Left lung (tissue), 4 donors: ENCODE measurements at regions not wholly inside any gene's neighbourhood (a gene's known extent, or its start where the extent isn't known, plus 50 kb on each side); places are given as distances from the start of the nearest gene placed in this dataset.

Source experiments
- ATAC-seq: fragments of 200-7000 bp; cut with Tn5 transposase; one replicate; pipeline ENCODE4 v1.9.1; 2020; ENCODE audit warnings: moderate library complexity
- DNase-seq, 4 donors: peaks; one replicate each; pipeline ENCODE4 v3.0.0-alpha.2; 2013 to 2020
- H3K27ac ChIP-seq, 2 donors: fragments of 200-600 bp; sonication (generic) in 1 of 2; one replicate each; pipeline versions ENCODE4 v1.5.0 to v1.8.0; 2020 to 2021
- H3K27me3 ChIP-seq, 2 donors: fragments of 200-600 bp; sonication (generic) in 1 of 2; one replicate each; pipeline versions ENCODE4 v1.5.0 to v1.8.0; 2020 to 2021
- H3K36me3 ChIP-seq, 2 donors: fragments of 200-600 bp; sonication (generic) in 1 of 2; one replicate each; pipeline versions ENCODE4 v1.5.0 to v1.8.0; 2020 to 2021
- H3K4me1 ChIP-seq, 2 donors: fragments of 200-600 bp; one replicate each; pipeline ENCODE4 v1.8.0; 2021
- H3K4me3 ChIP-seq, 2 donors: fragments of 200-600 bp; sonication (generic) in 1 of 2; one replicate each; pipeline versions ENCODE4 v1.5.0 to v1.8.0; 2020 to 2021; ENCODE audit warnings: mild to moderate bottlenecking in 1 of 2
- H3K9me3 ChIP-seq, 2 donors: fragments of 200-600 bp; sonication (generic) in 1 of 2; one replicate each; pipeline versions ENCODE4 v1.5.0 to v1.8.0; 2020 to 2021
- CTCF ChIP-seq, 2 donors: fragments of 200-600 bp; sonication (generic) in 1 of 2; IDR thresholded peaks; one replicate each; pipeline versions ENCODE4 v1.5.0 to v1.8.0; 2021; ENCODE audit warnings: antibody characterized with exemption in 2 of 2
- intact Hi-C, 2 donors: fragments of 100-400 bp; cut with DNase I; formaldehyde crosslinking; loops; one replicate each; pipeline versions ENCODE4 v1.11.2 to v1.14.2; 2022
- donor health status: DM: no; HTN: yes; CAD: no.
- donor health status: DM: no; HTN: no; CAD: no.

- no peak for DNase-seq
- ATAC-seq: no peak
- no peak overlapping the region for H3K27ac ChIP-seq
- H3K9me3 ChIP-seq: peaks cover 0 to 14% of the 10 kb centered on the region in 2 donors
- no peak overlapping the region for H3K4me3 ChIP-seq
- no peaks in the 10 kb centered on the region for H3K4me1 ChIP-seq
- H3K27me3 ChIP-seq: no peaks in the 10 kb centered on the region
- no peak for TF ChIP-seq CTCF (IDR thresholded peaks at IDR 0.05)
- intact Hi-C loops: no loop called here
- no peaks in the 10 kb centered on the region for H3K36me3 ChIP-seq
Measured at GRCh38 chr5:57818397-57818796, 335.8 kb upstream of the ACTBL2 start.

GRCh38 chr5:57817924-57818323 lies 335.3 kb upstream of the ACTBL2 start:
- DNase-seq: no peak
- peaks cover 0 to 14% of the 10 kb centered on the region in 2 donors for H3K9me3 ChIP-seq
- no peak overlapping the region for H3K4me3 ChIP-seq
- ATAC-seq: no peak
- no peak for TF ChIP-seq CTCF (IDR thresholded peaks at IDR 0.05)
- intact Hi-C loops: no loop called here
- no peaks in the 10 kb centered on the region for H3K27me3 ChIP-seq
- H3K36me3 ChIP-seq: no peaks in the 10 kb centered on the region
- no peak overlapping the region for H3K27ac ChIP-seq
- no peaks in the 10 kb centered on the region for H3K4me1 ChIP-seq

- DNase-seq (no peak), ATAC-seq (no peak)
- Histone ChIP-seq H3K9me3 (peaks cover 0 to 12% of the 10 kb centered on the region in 2 donors), H3K27ac (no peak overlapping the region), H3K27me3 (no peaks in the 10 kb centered on the region), H3K4me1 (no peaks in the 10 kb centered on the region), H3K4me3 (no peak overlapping the region), H3K36me3 (no peaks in the 10 kb centered on the region)
- TF ChIP-seq CTCF (IDR thresholded peaks at IDR 0.05): no peak
- intact Hi-C loops: no loop called here
Measured at GRCh38 chr5:57817001-57817453, 334.4 kb upstream of the ACTBL2 start.

- TF ChIP-seq CTCF (IDR thresholded peaks at IDR 0.05): no peak
- ATAC-seq: no peak
- intact Hi-C loops: no loop called here
Measured at GRCh38 chr5:57816108-57816507, 333.5 kb upstream of the ACTBL2 start.

GRCh38 chr5:57805732-57806131 lies 323.1 kb upstream of the ACTBL2 start:
- ATAC-seq (no peak), DNase-seq (no peak)
- Histone ChIP-seq H3K27ac (no peak overlapping the region), H3K9me3 (no peaks in the 10 kb centered on the region), H3K36me3 (no peaks in the 10 kb centered on the region), H3K4me1 (no peaks in the 10 kb centered on the region), H3K4me3 (no peak overlapping the region), H3K27me3 (no peaks in the 10 kb centered on the region)
- no peak for TF ChIP-seq CTCF (IDR thresholded peaks at IDR 0.05)
- intact Hi-C loops: no loop called here

More at GRCh38 chr5:57816108-57816507, 333.5 kb upstream of the ACTBL2 start:
- Histone ChIP-seq H3K4me1 (no peaks in the 10 kb centered on the region), H3K4me3 (no peak overlapping the region), H3K27ac (no peak overlapping the region), H3K36me3 (no peaks in the 10 kb centered on the region), H3K9me3 (peaks cover 0 to 9% of the 10 kb centered on the region in 2 donors), H3K27me3 (no peaks in the 10 kb centered on the region)
- DNase-seq: no peak
